ACC112 (cell line): ENCODE measurements at regions not wholly inside any gene's neighbourhood (a gene's known extent, or its start where the extent isn't known, plus 50 kb on each side); places are given as distances from the start of the nearest gene placed in this dataset.
"Not testable (repeated sequence)": the region's sequence is repeated elsewhere in the genome, so short reads cannot be mapped to it uniquely, and the experiment has no call there.

ENCODE experiments used
- H2AFZ ChIP-seq: fragments of 200-600 bp; sonication (generic); one replicate; pipeline ENCODE4 v1.6.0; 2017; ENCODE audit warnings: antibody characterized with exemption, low read length; ENCODE audit not compliant: unreplicated experiment
- H3K27ac ChIP-seq: fragments of 200-600 bp; sonication (generic); 2 replicates; pipeline ENCODE4 v1.5.1; 2014; ENCODE audit warnings: low read depth, mild to moderate bottlenecking, antibody characterized with exemption, low read length, moderate library complexity
- H3K27me3 ChIP-seq: fragments of 200-600 bp; sonication (generic); 2 replicates; pipeline ENCODE4 v1.6.1; 2014; ENCODE audit warnings: mild to moderate bottlenecking, antibody characterized with exemption, low read length, moderate library complexity, mixed read lengths; ENCODE audit not compliant: insufficient read depth
- H3K36me3 ChIP-seq: fragments of 200-600 bp; sonication (generic); 2 replicates; pipeline ENCODE4 v1.6.1; 2016; ENCODE audit warnings: mild to moderate bottlenecking, antibody characterized with exemption, low read length, moderate library complexity, mixed read lengths; ENCODE audit not compliant: insufficient read depth
- H3K4me1 ChIP-seq: fragments of 200-600 bp; sonication (generic); one replicate; pipeline ENCODE4 v1.6.1; 2016; ENCODE audit warnings: low read length, mixed read lengths; ENCODE audit not compliant: insufficient read depth, unreplicated experiment, control insufficient read depth
- H3K4me3 ChIP-seq: fragments of 200-600 bp; sonication (generic); 2 replicates; pipeline ENCODE4 v1.5.1; 2014; ENCODE audit warnings: mild to moderate bottlenecking, low read depth, low read length
- H3K79me2 ChIP-seq: fragments of 200-600 bp; sonication (generic); one replicate; pipeline ENCODE4 v1.6.0; 2016; ENCODE audit warnings: low read length; ENCODE audit not compliant: control insufficient read depth, unreplicated experiment, insufficient read depth

- no peak overlapping the region for H3K4me3 ChIP-seq
- H3K4me1 ChIP-seq = no peaks in the 10 kb centered on the region
- no peaks in the 10 kb centered on the region for H3K79me2 ChIP-seq
- H3K27ac ChIP-seq = no peak overlapping the region
- no peak overlapping the region for H2AFZ ChIP-seq
- H3K36me3 ChIP-seq = no peaks in the 10 kb centered on the region
- H3K27me3 ChIP-seq = peaks cover 33% of the 10 kb centered on the region
Measured at GRCh38 chr20:47990507-47991150, 205.3 kb upstream of the SULF2 start.

- no peak overlapping the region for H3K27ac ChIP-seq
- no peaks in the 10 kb centered on the region for H3K36me3 ChIP-seq
- peaks cover 26% of the 10 kb centered on the region for H3K27me3 ChIP-seq
- no peak overlapping the region for H2AFZ ChIP-seq
- no peaks in the 10 kb centered on the region for H3K4me1 ChIP-seq
- no peaks in the 10 kb centered on the region for H3K79me2 ChIP-seq
- no peak overlapping the region for H3K4me3 ChIP-seq
Measured at GRCh38 chr20:47989957-47990356, 204.7 kb upstream of the SULF2 start.

- H2AFZ ChIP-seq = no peak overlapping the region
Measured at GRCh38 chr20:47988676-47989075, 203.4 kb upstream of the SULF2 start.

GRCh38 chr20:47985092-47985850, 200.0 kb upstream of the SULF2 start:
- H3K27me3 ChIP-seq = peaks cover 3% of the 10 kb centered on the region; the same call in 1 of the 2 replicates
- H3K4me3 ChIP-seq = no peak overlapping the region
- no peaks in the 10 kb centered on the region for H3K79me2 ChIP-seq
- no peak overlapping the region for H2AFZ ChIP-seq
- no peaks in the 10 kb centered on the region for H3K4me1 ChIP-seq
- no peak overlapping the region for H3K27ac ChIP-seq
- H3K36me3 ChIP-seq = no peaks in the 10 kb centered on the region

More at GRCh38 chr20:47988676-47989075, 203.4 kb upstream of the SULF2 start:
- no peaks in the 10 kb centered on the region for H3K79me2 ChIP-seq
- H3K4me1 ChIP-seq = no peaks in the 10 kb centered on the region
- no peaks in the 10 kb centered on the region for H3K36me3 ChIP-seq
- H3K27ac ChIP-seq = no peak overlapping the region
- H3K4me3 ChIP-seq = no peak overlapping the region
- peaks cover 26% of the 10 kb centered on the region for H3K27me3 ChIP-seq

- Histone ChIP-seq H2AFZ (no peak overlapping the region), H3K36me3 (no peaks in the 10 kb centered on the region), H3K4me3 (no peak overlapping the region), H3K27me3 (no peaks in the 10 kb centered on the region; the same call in 1 of the 2 replicates), H3K4me1 (no peaks in the 10 kb centered on the region), H3K79me2 (no peaks in the 10 kb centered on the region), H3K27ac (no peak overlapping the region)
Measured at GRCh38 chr20:47984437-47984836, 199.2 kb upstream of the SULF2 start.

GRCh38 chr20:47983642-47984041, 198.4 kb upstream of the SULF2 start:
- not testable (repeated sequence) for H3K79me2 ChIP-seq, H3K4me3 ChIP-seq, H2AFZ ChIP-seq, H3K27ac ChIP-seq, H3K27me3 ChIP-seq, H3K4me1 ChIP-seq, H3K36me3 ChIP-seq

GRCh38 chr20:47982574-47983360, 197.5 kb upstream of the SULF2 start:
- H3K4me1 ChIP-seq = no peaks in the 10 kb centered on the region
- H2AFZ ChIP-seq = no peak overlapping the region

GRCh38 chr20:47981222-47981621, 195.9 kb upstream of the SULF2 start:
- no peaks in the 10 kb centered on the region for H3K79me2 ChIP-seq
- H3K27me3 ChIP-seq = no peaks in the 10 kb centered on the region; the same call in 1 of the 2 replicates
- H3K4me1 ChIP-seq = no peaks in the 10 kb centered on the region
- no peak overlapping the region for H3K27ac ChIP-seq
- no peaks in the 10 kb centered on the region for H3K36me3 ChIP-seq
- no peak overlapping the region for H3K4me3 ChIP-seq
- no peak overlapping the region for H2AFZ ChIP-seq

More at GRCh38 chr20:47982574-47983360, 197.5 kb upstream of the SULF2 start:
- Histone ChIP-seq H3K27me3 (no peaks in the 10 kb centered on the region; the same call in 1 of the 2 replicates), H3K4me3 (no peak overlapping the region), H3K79me2 (no peaks in the 10 kb centered on the region), H3K36me3 (no peaks in the 10 kb centered on the region), H3K27ac (no peak overlapping the region)

- Histone ChIP-seq H3K36me3 (no peaks in the 10 kb centered on the region), H3K4me3 (no peak overlapping the region), H3K4me1 (no peaks in the 10 kb centered on the region), H3K27ac (no peak overlapping the region), H3K27me3 (no peaks in the 10 kb centered on the region; the same call in 1 of the 2 replicates), H3K79me2 (no peaks in the 10 kb centered on the region), H2AFZ (no peak overlapping the region)
Measured at GRCh38 chr20:47980336-47981177, 195.3 kb upstream of the SULF2 start.
